NCI-H510A (cell line): ENCODE measurements at regions not wholly inside any gene's neighbourhood (a gene's known extent, or its start where the extent isn't known, plus 50 kb on each side); places are given as distances from the start of the nearest gene placed in this dataset.

Source experiments
- DNase-seq: peaks from one replicate; lab custom pipeline; 2025; lab: John Stamatoyannopoulos, UW

DNA sequence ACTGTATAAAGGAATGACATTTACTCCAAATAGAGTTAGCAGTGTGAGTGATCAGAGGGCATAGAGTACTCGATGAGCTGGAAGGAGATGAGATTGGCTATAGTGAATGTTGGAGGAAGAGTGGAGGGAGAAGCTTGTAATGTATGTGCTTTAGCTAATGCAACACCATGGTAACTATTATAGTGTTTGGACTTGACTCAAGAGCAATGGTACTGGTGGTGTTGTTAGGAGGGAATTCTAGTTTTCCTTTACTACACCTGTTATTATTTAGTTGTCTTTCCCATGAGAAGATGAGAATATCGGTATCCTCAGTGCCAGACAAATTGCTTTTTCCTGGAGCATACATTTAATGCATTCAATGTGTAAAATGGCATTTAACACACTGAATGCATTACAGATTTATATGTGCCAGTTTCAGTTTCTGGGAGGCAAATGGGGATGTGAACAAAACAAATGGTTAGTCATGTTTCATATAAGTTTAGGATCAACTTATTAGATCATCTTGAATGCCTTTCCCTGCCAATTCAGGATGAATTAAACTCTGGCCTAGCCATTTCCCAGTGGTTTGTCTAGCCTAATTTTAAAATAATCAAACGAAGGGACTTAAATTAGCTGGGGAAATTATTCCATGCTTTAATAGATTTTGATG lies 291.1 kb upstream of the ADAMTS5 start:
- no peak for DNase-seq

- no peak for DNase-seq
These were observed 290.3 kb upstream of the ADAMTS5 start for GRCh38 chr21:27257226-27257625.

DNA sequence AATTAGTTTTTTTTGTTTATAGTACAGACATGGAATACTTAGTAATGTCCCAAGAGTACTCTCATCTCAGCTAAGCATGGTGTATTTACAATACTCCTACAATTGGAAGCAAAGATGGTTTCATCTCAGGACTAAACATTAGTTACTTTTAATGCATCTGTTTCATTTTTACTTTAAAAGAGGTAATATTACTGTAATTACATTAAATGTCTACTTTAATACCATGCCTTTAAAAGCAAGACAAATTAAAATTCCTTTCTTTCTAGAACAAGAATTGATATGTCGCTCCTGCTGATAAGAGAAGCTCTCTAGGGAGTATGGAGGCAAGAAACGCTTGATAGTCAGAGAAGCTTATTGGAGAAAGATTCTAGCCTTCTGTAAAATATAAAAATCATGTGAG lies 284.9 kb upstream of the ADAMTS5 start:
- DNase-seq, result no peak

DNA sequence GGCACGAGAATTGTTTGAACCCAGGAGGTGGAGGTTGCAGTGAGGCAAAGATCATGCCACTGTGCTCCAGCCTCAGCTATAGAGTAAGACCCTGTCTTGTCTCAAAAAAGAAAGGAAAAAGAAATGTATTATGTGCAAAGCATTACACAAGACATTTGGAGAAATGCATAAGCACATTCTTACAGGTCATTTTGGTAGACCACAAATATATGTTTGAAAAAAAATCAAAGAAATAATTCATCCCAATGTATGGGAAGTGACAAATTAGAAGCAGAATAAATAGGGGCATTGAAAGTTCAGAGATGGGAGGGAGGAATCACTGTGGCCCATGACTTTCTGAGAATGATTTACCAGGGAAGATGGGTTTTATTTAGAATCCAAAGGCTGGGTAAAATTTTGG lies 283.5 kb upstream of the ADAMTS5 start:
- DNase-seq, result no peak

GRCh38 chr21:27248814-27249213 lies 281.9 kb upstream of the ADAMTS5 start:
- no peak for DNase-seq

- DNase-seq, result no peak
These were observed 279.9 kb upstream of the ADAMTS5 start for GRCh38 chr21:27246741-27247140.

GRCh38 chr21:27244776-27245175 lies 277.9 kb upstream of the ADAMTS5 start:
- no peak for DNase-seq

- DNase-seq, result no peak
These were observed 277.5 kb upstream of the ADAMTS5 start for GRCh38 chr21:27244352-27244751.

GRCh38 chr21:27240839-27241238 lies 274.0 kb upstream of the ADAMTS5 start:
- DNase-seq, result no peak

DNA sequence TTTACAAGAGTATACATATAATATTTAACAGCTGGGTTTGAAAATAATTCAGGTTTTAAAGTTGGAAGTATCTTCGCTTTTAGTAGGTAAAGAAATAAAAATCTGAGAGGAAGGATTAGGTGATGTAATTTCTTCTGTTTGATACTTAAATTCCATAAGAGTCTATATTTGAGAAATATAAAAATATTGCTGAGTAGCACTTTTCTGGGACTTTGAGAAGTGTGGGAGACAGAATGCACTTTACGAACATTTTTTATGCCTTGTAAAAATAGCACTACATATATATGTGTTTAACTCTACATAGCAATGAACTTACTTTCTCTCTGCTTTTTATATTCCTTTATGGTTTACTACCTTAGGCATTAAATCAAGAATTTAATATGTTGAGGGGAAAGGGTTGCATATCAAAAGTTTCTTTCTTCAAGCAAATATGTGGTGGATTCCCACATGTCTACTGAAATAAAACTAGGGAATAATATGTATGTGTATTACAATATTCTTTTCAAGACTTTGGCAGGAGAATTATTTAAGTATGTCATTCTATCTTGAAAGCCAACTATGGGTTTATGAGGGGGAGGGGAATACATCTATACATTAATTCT lies 266.7 kb upstream of the ADAMTS5 start:
- DNase-seq, result no peak

DNA sequence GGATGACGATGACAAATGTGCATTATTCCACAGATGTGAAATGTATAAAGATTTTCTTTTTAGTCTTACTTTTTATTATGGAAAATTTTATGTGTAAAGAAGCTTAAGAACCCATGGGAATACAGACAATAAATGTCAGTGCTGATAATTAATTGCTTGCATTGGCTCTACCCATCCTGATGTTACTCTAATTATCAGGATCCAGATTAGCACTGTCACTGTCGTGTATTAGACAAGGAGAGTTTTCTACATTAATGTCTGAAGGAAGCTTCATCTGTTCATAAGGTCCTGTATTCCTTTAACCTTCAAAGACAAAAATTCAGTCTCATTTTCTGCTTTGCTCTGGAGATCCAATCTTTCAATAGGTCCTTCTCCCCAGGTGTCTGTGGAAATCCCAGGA lies 259.1 kb upstream of the ADAMTS5 start:
- DNase-seq, result no peak

DNA sequence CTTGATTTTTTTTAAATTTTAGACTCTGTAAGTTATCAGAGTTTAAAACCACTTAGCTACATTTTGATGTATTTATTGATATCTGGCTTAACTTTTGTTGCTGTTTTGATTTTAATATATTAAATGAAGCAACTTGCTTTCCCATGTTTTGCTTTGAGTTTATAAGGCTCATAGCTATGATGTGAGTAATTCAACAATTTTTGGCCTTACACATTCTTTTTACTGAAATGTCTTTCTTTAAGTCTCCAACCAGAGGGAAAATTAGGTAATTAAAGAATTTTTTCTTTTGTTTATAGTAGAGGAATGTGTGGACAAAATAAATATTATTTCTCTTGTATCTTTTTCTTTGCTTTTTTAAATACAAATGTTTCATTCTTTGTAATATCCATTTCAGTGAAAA lies 258.3 kb upstream of the ADAMTS5 start:
- DNase-seq, result no peak

DNA sequence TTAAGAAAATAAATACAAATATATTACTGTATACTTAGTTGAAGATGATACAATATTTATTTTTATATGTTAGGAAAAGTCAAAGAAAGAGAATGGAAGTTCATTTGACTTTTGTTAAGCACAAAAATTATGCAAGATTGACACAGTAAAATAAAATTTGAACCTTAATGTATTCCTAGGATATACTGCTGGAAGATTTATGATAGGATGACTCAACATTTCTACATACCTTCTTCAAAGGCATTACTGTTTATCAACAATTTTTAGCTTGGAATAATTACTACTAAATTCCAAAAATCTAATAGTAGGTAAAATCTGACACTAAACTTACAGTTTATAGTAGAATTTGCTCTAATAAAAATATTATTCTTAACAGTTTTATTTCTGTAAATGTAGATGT lies 257.3 kb upstream of the ADAMTS5 start:
- DNase-seq, result no peak

- DNase-seq, result no peak
These were observed 254.2 kb upstream of the ADAMTS5 start for GRCh38 chr21:27221077-27221476.

- DNase-seq, result no peak
These were observed 253.5 kb upstream of the ADAMTS5 start for GRCh38 chr21:27220416-27220815.

DNA sequence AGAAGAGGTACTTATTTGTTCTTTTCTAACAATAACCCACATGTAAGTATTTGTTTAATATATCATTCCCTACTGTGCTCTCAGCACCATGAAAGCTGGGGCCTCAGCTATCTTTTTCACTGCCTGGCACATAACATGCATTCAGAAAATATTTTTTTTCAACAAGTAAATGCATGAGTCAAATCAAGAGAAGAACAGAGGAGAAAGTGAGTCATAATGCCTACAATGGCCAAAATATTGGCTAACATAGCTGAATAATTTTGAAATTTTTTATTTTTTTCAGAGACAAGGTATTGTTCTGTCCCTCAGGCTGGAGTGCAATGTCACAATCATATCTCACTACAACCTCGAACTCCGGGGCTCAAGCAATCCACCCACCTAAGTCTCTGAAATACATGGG lies 252.2 kb upstream of the ADAMTS5 start:
- DNase-seq, result no peak

DNA sequence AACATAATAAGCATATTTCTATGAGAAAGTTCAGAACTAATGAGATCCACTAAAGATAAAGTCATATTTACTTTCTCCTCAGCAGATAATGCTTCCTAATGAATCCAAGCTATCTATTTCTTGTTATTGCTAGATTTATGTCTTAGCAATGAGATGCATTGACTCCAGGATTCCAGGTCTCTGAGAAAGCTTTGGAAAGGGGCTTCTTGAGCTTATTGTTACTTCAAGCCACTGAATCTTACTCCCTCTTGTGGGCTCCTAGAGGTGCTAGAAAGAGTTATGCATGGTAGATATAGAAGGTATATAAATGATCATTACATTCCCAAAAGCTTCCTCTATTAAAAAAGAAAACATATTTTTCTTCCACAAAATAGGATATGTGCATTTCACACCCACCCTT lies 246.4 kb upstream of the ADAMTS5 start:
- no peak for DNase-seq

GRCh38 chr21:27212441-27212840 lies 245.6 kb upstream of the ADAMTS5 start:
- no peak for DNase-seq

- no peak for DNase-seq
These were observed 242.7 kb upstream of the ADAMTS5 start for GRCh38 chr21:27209546-27209945.

GRCh38 chr21:27206368-27206982 lies 239.6 kb upstream of the ADAMTS5 start:
- DNase-seq, result no peak

DNA sequence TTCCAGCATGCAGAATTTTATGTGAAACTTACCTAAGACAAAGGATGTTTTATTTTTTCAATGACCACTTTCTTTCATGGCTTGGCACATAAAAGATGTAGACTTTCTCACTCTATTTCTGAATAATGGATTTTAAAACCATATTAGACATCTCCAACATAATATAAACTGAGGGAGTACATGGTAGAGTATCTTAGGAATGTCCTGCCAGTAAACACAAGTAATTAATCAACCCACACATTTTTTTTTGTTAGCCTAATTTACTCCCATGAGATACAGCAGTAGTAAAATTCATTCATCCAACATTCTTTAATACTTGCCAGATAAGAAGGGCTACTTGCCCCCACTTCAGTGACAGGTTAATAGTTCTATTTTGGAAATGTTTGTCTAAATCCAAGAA lies 235.4 kb upstream of the ADAMTS5 start:
- DNase-seq, result no peak

GRCh38 chr21:27201197-27201596 lies 234.3 kb upstream of the ADAMTS5 start:
- DNase-seq, result no peak

GRCh38 chr21:27196651-27197050 lies 229.8 kb upstream of the ADAMTS5 start:
- DNase-seq, result no peak
